Activated T-helper 1 cell treated with Interleukin-2 at 50 U/mL for 16 hours (primary cell): ENCODE measurements at regions not wholly inside any gene's neighbourhood (a gene's known extent, or its start where the extent isn't known, plus 50 kb on each side); places are given as distances from the start of the nearest gene placed in this dataset.
A peak's percentile ranks its signal among the peaks of the same experiment; 100 is the strongest.
"Not testable (repeated sequence)": the region's sequence is repeated elsewhere in the genome, so short reads cannot be mapped to it uniquely, and the experiment has no call there.

Experiments
- DNase-seq: peaks from one replicate; pipeline ENCODE4 v3.0.0-alpha.2; 2020; ENCODE audit warnings: low read depth

DNA sequence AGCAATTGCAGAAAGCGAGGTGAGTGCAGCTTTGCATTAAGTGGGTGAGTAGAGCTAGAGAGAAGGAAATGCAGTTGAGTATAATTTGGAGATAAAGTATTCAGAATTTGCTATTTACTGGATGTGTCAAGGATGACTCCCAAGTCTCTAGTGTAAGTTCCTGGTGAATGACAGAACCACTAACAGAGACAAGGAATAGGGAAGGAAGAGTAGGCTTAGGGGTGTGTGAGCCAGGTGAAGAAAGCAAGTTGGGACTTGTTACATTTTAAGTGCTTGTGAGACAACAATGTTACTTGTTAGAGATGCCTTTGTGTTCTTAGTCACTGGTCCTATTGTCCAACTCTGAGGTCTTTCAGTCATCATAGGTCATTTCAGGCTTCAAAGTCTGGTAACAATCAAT is 70.8 kb downstream of the TBC1D26 start:
- DNase-seq, result not testable (repeated sequence)

DNA sequence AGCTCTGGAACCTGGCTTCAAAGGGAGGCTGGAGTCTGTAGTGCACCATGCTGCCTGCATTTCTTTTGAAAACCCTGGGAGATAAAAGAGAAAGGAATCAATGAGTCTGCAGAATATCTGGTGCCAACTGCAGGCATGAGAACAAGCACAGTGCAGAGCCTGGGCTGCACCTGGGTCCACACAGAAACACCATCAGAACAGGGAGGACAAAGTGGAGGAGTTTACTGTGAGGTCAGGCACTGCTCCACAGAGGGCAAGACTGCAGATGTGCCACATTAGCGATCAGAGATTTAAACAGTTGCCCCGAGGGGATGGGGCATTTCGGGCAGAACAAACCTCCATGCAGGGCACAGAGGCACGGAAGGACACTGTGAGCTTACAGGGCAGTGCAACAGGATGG is 74.7 kb downstream of the TBC1D26 start:
- DNase-seq, result not testable (repeated sequence)

DNA sequence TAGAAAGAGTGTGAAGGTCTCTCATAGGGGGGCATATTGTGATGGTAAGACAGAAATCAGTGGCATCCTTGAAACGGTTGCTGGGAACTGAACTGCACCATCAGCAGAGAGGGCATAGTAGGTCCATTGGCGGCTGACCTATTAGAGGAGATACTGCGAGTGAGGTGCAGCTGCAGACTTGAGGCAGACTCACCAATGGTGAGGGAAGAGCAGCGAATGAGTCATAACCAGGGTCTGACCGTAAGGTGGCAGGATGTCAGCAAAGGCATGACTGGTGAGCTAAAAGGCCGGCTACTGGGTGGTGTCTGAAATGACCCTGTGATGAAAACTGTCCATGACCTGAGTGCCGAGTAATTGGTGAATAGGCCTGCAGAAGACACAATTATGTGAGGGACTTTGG is 81.3 kb downstream of the TBC1D26 start:
- not testable (repeated sequence) for DNase-seq

GRCh38 chr17:15814003-15814402 is 81.9 kb downstream of the TBC1D26 start:
- DNase-seq, result not testable (repeated sequence)

DNA sequence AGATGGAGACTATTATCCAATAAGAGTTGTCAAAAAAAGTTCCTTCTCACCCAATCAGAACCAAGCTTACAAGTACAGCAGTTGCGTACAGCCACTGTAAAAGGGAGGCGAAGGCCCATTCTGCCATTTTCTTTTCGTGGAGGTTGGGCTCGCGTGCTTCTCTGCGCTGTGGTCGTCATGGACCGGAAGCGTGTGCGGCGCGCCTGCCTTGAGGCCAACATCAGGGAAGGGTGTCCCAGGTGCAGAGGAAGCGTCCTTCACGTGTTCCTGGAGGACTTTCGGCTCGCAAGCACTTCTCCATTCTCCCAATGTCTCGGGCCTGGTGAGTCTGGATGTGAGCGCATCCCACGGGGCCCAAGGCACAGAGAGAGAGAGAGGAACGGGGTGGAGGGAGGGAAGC is 85.8 kb downstream of the TBC1D26 start:
- DNase-seq, result not testable (repeated sequence)

DNA sequence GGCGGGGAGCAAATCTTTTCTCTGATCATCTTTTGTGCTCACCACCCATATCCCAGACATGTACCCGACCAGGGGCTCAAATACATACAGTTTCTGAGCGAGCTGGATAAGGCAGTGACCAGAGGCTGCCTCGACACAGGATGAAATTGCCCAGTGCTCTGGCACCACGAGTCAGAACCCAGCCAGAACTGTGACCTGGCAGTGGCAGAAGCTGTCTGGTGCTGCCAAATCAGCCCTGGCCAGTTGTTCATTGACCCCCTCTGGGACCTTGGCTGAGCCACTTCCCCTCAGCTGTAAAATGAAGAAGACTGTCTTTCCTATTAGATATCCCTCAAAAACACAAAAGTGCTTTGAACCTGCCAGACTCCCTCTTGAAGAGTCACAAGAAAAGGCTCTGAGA is 90.2 kb downstream of the TBC1D26 start:
- DNase-seq, result not testable (repeated sequence)

- DNase-seq, result peak; percentile 45
These were observed 96.7 kb downstream of the TBC1D26 start for GRCh38 chr17:15828727-15829314.

DNA sequence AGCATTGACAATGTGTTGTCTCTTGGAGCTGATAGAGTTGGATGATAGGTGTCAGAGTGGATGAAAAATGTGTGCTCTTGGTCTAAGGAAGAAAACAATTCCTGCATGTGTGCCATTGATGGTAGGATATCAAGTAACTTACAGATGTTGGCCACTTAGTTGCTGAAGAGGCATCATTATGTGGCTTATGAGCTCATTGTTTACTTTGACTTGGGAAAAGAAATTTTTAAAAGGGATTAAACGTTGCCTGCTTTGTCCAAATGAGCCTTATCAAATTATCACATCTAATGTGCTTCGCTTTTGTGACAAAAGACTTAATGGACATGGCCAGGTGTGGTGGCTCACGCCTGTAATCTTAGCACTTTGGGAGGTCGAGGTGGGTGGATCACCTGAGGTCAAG is 98.1 kb downstream of the TBC1D26 start:
- not testable (repeated sequence) for DNase-seq

DNA sequence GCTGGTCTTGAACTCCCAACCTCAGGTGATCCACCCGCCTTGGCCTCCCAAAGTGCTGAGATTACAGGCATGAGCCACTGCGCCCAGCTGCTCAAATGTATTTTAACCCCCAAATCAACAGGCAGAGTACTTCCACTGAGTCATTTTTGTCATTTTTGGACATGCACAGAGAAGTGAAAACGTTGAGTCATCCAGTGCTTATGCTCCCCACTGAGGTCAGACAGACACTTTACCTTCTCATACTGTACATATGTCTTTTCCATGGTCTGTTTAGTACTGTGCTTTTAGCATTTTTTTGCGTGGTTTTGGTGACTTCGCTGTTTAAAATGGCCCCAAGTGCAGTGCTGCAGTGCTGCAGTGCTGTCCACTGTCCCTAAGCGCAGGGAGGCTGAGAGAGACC is 99.1 kb downstream of the TBC1D26 start:
- DNase-seq, result not testable (repeated sequence)

DNA sequence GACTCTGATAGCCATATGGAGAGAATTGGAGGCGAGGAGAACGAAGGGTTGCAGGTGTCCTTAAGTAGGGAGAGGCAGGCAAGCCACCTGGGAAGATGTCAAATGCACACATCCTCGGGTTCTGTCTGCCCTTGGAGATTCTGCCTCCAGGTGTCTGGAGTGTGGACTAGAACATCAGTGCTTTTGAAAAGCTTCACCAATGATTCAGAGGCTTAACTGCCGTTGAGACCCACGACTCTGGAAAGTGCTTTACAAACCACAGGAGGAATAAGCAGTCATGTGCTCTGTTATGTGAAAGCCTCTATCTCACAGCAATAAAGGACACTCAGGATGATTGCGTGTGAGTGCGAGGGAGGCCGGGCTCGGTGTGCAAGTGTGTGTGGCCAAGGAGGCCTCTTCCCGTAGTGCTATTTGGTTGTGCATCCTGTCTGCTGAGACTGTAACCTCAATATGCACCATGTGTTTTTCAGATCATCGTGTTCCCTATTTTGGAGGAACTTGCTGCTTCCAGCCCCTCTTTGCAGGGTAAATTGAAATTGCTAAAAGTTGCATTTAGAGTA is 100.9 kb downstream of the TBC1D26 start:
- DNase-seq, result not testable (repeated sequence)

- not testable (repeated sequence) for DNase-seq
These were observed 101.8 kb downstream of the TBC1D26 start for GRCh38 chr17:15833890-15834289.

GRCh38 chr17:15835481-15835880 is 103.4 kb downstream of the TBC1D26 start:
- not testable (repeated sequence) for DNase-seq

DNA sequence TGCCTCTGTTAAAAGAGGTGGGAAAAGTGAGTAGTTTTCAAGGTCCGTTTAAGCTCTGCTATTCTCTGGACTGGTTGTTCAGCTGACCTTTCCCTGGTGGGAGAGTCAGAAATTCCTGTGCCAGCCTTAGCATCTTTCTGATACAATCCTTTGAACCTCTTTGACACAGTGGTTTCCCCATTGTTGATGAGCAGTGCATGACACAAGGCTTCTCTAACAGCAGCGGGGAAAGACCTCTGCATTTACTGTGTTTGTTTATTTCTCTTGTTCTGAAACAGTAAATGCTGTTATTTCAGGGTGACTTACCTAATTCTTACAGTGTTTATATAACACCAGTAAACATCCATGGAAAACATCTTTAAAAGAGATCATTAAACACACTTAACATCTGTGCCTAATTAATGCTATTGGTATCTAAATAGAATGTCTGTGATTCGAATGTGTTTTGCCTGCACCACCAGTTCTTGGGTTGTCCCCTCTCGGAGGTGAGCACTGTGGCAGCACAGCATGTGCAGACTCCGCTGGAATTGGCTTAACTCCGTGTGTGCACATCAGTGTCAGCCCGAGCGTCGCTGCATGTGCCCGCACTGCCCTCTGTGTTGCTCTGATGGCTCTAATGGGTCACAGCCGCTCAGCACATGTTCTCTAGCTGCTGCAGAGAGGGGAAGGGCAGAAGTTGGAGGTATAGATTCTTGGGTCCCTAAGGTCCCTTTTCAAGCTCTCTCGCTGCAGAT is 104.3 kb downstream of the TBC1D26 start:
- DNase-seq, result not testable (repeated sequence)

DNA sequence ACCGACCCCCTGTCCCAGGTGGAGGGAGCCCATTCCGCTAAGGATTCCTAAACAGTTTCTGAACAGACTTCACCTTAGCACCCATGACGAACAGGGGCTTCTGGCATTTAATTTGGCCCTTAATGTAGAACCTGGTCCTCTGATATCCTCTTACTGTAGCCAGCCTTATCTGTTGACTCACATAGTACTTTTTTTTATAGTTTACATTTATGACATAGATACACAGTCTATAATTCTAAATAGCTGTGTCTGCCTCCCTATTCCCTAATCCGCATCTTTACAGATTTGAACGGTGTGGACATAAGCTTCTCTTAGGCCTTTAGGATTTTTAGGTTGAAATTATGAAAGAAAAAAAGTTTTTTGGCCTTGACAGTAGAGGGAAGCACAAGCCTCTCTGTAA is 104.9 kb downstream of the TBC1D26 start:
- not testable (repeated sequence) for DNase-seq

DNA sequence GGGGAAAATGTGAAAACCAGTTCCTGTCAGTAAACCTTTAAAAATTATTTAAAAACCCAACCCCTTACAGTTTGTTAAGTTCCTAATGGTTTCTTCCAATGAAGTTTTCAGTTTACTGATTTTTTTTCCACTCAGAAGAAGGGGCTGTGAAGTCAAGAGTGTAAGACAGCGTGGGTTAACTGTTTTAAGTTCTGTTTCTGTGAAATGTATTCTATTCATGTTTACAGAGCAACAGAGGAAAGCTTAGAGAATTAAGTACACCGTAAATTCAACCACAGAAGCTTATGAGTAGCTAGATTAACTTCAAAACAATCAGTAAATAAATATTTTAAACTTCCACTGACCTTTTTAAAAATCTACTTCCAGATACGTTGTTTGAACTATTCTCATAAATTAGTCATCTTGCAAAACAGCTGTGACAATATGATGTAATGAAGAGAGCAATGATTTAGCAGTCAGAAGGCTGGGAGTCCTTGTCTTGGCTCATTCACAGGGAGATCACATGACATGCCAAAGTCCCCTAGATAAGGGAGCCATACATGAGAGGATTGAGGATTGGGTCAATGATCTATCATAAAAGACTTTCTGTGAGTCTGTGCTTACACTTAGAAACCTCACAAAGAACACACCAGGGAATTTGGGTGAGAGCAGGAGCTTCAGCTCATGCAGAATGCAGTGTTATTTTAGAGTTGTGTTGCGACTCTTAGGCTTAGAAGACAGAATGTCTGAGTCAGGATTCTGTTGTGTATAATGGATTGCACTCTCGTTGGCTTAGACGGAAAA is 97.3 kb upstream of the ADORA2B start:
- DNase-seq, result not testable (repeated sequence)

- DNase-seq, result peak; percentile 22
These were observed 95.9 kb upstream of the ADORA2B start for GRCh38 chr17:15849054-15849453.

GRCh38 chr17:15850071-15850470 is 94.9 kb upstream of the ADORA2B start:
- not testable (repeated sequence) for DNase-seq

DNA sequence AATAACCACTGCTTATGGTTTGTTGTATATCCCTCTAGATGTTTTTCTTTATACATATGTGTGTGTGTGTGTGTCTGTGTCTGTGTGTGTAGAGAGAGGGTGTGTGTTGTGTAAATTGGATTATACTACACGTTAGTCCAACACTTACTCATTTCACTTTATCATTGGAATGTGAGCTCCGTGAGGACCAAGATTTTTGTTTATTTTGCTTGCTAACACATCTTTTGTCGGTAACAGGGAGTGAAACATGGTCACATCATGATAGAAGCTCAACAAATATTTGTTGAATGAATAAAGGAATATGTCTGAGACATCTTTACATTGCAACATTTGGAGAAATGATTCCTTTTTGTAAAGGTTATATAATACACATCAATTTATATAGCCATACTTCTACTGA is 94.2 kb upstream of the ADORA2B start:
- not testable (repeated sequence) for DNase-seq

DNA sequence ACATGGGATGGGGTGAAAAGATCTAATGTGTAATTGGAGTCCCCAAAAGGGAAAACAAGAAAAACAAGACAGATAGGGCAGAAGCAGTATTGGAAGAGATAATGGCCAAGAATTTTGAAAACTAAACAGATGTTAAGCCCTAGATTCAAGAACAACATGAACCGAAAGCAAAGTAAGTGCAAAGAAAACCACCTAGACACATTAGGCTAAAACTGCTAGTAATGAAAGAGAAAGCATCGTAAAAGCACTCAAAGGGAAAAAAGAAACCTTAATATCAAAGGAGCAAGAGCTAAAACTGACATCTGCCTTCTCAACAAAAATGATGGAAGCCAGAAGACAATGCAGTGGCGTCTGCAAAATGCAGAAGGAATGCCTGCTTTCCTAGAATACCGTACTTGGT is 92.1 kb upstream of the ADORA2B start:
- DNase-seq, result not testable (repeated sequence)

- not testable (repeated sequence) for DNase-seq
These were observed 88.7 kb upstream of the ADORA2B start for GRCh38 chr17:15856191-15856590.

DNA sequence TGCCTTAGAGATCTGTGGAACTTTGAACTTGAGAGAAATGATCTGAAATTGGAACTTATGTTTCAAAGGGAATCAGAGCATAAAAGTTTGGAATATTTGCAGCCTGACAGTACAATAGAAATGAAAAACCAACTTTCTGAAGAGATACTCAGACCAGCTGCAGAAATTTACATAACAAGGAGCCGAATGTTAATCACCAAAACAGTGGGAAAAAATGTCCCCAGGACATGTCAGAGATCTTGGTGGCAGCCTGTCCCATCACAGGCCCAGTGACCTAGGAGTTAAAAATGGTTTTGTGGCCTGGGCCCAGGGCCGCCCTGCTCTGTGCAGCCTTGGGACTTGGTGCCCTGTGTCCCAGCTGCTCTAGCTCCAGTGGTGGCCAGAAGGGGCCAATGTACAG is 88.2 kb upstream of the ADORA2B start:
- not testable (repeated sequence) for DNase-seq

GRCh38 chr17:15858082-15858481 is 86.8 kb upstream of the ADORA2B start:
- not testable (repeated sequence) for DNase-seq
